Stimulated activated CD4-positive, alpha-beta T cell treated with anti-CD3 and anti-CD28 coated beads, Interleukin-1b, Interleukin-23, amount 100 ng/mL, for 1 hour (primary cell): ENCODE measurements at regions not wholly inside any gene's neighbourhood (a gene's known extent, or its start where the extent isn't known, plus 50 kb on each side); places are given as distances from the start of the nearest gene placed in this dataset.

Experiments
- DNase-seq, 2 donors: peaks; one replicate each; pipeline ENCODE4 v3.0.0-alpha.2; 2020; ENCODE audit warnings: low read depth in 2 of 2

DNA sequence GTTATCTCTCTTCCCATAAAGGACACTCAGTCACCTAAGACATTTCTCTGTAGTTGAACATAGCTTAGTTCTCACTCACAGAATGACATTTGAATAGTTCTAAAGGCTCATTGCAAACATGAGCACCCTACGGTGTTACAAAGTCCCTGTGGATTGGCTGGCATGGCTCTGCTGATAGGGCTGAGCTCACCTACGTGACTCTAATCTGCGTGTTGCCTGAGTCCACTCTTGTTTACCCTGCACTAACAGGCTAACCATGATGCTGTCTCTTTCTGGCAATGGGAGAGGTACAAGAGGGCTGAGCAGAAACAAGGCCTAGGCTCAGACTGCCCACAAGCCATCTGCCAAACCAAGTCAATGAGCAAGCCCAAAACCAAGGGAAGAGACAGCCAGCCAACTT lies 103.6 kb downstream of the PALM2AKAP2 start:
- no peak for DNase-seq

- no peak for DNase-seq
These were observed 106.0 kb downstream of the PALM2AKAP2 start for GRCh38 chr9:109886041-109886440.

DNA sequence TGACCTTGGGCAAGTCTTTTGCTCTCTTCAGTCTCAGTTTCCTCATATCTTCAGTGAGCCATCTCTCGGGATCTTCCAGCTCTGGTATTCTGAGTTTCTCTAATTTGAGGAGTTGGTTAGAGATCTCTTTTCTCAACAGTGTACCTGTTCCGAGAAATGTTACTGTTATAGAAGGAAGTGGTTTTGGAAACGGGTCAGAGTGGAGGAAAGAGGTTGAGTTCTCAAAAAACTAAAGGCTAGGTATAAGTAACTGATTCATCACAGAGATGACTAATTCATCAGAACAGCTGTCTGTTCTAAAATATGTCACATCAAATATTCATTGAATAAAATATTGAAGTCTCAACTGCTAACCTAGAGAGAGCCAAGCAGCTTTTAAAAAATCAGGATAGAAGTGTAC lies 106.6 kb downstream of the PALM2AKAP2 start:
- DNase-seq: no peak

DNA sequence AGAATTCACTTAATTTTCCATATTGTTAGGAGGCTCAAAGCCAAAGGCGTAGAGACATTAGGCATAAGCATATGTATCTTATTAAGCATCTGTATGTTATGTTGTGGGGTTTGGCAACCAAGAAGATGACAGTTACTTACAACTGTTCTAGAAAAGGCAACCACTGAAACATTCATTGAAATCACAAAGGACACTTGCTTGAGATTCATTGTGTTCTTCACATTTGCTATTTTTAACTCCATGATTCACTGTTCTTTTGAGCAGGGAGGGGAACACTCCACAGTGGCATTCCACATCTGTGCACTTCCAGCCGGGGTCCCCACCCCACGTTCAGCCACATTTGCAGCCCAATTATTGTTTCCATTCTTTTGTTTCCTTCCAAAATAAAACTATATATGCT lies 107.1 kb downstream of the PALM2AKAP2 start:
- DNase-seq: no peak

- DNase-seq: no peak
These were observed 108.7 kb downstream of the PALM2AKAP2 start for GRCh38 chr9:109888695-109889094.

GRCh38 chr9:109889456-109889855 lies 109.5 kb downstream of the PALM2AKAP2 start:
- no peak for DNase-seq

GRCh38 chr9:109893241-109893640 lies 113.2 kb downstream of the PALM2AKAP2 start:
- no peak for DNase-seq

- DNase-seq: no peak
These were observed 114.5 kb downstream of the PALM2AKAP2 start for GRCh38 chr9:109894473-109894872.

DNA sequence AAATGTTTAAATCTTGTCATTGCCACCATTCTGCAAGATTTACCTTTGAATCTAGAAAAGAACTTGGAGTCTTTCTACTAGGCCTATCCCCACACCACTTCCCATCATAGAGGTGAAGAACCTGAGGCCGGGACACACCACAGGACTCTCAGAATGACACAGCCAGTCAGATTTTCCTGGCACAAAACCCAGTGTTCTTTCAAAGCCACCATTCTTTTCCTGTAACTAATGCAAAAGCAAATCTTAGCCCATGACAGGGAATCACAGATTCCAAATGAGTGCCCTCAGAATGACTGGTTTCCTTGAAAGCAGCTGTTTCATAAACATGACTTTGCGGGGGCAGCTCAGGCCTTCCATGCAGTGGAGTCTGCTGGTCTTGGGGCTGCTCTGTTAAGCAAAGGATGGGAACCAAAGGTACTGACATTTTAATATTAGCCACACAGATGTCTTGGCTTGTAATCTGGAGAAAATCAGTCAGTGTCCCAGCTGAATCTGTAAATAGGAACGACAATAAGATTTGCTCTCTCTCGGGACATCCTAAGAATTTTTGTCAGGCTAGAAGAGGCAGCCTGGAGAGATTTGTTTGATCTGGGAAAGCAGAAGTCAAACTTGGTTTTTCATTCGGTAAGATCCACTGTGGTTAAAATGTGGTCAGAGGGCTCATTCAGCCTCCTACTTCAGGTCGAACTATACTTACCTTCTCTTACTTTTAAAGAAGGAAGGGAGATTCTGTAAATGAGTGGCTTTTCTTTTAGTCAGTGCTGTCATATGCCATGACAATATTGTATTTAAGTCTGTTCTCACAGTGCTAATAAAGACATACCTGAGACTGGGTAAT lies 115.1 kb downstream of the PALM2AKAP2 start:
- no peak for DNase-seq

- no peak for DNase-seq
These were observed 121.2 kb downstream of the PALM2AKAP2 start for GRCh38 chr9:109901201-109901600.

DNA sequence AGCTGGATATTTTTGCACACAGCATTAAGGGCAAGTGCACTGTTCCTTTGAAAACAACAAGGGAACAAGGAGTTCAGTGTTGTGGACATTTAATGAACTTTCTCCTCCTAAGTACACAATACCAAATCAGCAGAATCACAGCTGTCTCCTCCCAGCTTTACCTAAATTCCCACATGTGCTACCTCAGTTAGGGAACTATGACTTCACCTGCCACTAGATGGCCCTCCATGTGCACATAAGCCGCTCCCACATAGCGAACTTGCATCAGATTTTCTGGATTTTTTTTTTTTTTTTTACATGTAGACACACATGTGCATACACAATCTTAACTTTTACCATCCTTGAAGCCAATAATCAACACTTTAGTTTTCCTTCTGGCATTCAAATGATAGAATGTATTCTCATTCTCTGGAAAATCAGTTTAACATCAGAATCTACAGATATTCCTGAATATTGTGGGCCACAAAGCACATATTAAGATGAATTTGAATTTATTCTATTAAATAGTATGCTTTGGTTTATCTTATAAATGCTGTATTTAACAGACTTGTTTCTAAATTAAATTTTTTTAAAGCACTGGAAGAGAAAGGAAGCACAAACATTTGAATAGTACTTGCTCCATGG lies 123.6 kb downstream of the PALM2AKAP2 start:
- DNase-seq: peak; percentile 23 to 25

GRCh38 chr9:109904666-109905065 lies 124.7 kb downstream of the PALM2AKAP2 start:
- no peak for DNase-seq

DNA sequence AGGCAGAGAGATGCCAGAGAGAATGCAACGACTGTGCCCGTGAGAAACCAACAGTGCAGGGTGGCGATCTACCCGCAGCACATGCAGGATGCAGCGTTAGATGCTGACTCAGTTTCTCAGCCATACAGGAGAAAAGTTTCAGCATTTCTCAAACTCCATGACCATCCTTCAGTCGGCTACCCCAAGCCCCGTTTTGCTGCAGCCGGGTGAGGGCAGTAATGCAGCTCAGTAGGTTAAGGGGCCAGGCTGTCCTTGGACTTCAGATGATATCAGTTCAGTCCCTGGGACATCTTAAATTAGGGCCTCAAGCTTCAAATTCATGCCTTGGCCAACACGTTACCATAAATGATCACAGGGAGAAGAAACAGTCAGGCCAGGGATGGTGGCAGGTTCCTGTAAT lies 125.5 kb downstream of the PALM2AKAP2 start:
- DNase-seq: no peak

GRCh38 chr9:109906766-109907382 lies 126.9 kb downstream of the PALM2AKAP2 start:
- no peak for DNase-seq

- no peak for DNase-seq
These were observed 127.4 kb downstream of the PALM2AKAP2 start for GRCh38 chr9:109907400-109907799.

GRCh38 chr9:109907810-109908458 lies 127.9 kb downstream of the PALM2AKAP2 start:
- DNase-seq: no peak

GRCh38 chr9:109908459-109909390 lies 128.7 kb downstream of the PALM2AKAP2 start:
- DNase-seq: no peak

DNA sequence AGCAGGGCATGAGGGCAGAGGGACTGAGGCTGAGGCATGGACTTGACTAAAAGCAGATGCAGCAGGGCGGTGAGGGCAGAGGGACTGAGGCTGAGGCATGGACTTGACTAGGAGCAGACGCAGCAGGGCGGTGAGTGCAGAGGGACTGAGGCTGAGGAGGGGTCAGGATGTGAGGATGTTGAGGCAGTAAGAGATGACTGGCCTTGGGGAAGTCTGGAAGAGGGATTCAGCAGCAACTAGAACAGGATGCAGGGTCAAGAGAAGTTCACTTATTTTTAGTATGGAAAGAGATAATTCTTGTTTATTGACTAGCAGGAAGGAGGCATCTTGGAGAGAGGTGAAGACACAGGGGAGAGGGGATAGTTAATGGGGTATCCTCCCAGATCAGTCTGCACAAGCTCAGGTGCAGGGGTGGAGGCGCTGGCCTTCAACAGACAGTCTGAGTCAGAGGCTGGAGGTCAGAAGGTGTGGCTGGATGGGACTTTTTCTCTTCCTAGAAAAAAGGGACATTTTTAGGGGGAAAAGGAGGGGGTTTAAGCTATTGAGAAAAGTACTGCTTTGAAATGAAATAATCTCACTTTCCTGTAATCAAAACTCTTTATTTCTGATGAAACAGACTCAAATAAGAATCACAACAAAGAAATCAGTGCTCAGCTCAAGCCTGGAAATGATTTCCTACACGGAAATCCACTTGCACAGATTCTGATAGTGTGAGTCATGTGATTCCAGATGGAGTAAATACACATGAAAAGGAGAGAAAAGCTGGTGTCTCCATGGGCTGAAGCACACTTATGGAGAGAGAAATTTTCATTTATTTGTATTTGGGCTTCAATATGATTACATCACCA lies 130.9 kb downstream of the PALM2AKAP2 start:
- no peak for DNase-seq

GRCh38 chr9:109912082-109912582 lies 132.1 kb downstream of the PALM2AKAP2 start:
- DNase-seq: no peak
